Epithelial cell of prostate (primary cell): ENCODE measurements at regions not wholly inside any gene's neighbourhood (a gene's known extent, or its start where the extent isn't known, plus 50 kb on each side); places are given as distances from the start of the nearest gene placed in this dataset.

ENCODE experiments used
- DNase-seq: peaks from one replicate; pipeline ENCODE4 v3.0.0-alpha.2; 2011; ENCODE audit warnings: low read depth, low spot score
- H3K27ac ChIP-seq: fragments of 450-650 bp; 2 replicates; pipeline ENCODE4 v1.5.1; 2017; ENCODE audit warnings: mild to moderate bottlenecking

GRCh38 chr7:119329715-119330114 lies 943.3 kb upstream of the KCND2 start:
- no peak for DNase-seq
- H3K27ac ChIP-seq = no peak overlapping the region

GRCh38 chr7:119335405-119335804 lies 937.6 kb upstream of the KCND2 start:
- no peak for DNase-seq
- H3K27ac ChIP-seq = no peak overlapping the region

GRCh38 chr7:119341822-119342221 lies 931.2 kb upstream of the KCND2 start:
- DNase-seq = no peak
- no peak overlapping the region for H3K27ac ChIP-seq

GRCh38 chr7:119343289-119343688 lies 929.7 kb upstream of the KCND2 start:
- no peak for DNase-seq
- H3K27ac ChIP-seq = no peak overlapping the region

- no peak for DNase-seq
- no peak overlapping the region for H3K27ac ChIP-seq
These were observed 928.5 kb upstream of the KCND2 start for GRCh38 chr7:119344466-119344865.

DNA sequence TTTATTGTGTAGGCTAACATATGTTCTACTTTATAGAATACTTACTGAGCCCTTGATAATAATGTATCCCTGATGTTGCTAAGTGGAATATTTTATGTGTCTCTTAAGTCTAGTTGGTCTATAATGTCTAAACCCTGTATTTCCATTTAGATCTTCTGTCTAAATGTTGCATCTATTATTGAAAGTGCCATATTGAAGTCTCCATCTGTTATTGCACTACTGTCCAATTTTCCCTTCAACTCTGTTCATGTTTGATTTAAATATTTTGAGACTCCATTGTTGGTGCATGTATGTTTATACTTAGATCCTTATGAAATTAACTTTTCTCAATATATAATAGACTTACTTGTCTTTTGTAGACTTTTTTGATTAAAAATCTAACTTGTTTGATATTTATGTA lies 924.5 kb upstream of the KCND2 start:
- no peak overlapping the region for H3K27ac ChIP-seq
- DNase-seq = no peak

DNA sequence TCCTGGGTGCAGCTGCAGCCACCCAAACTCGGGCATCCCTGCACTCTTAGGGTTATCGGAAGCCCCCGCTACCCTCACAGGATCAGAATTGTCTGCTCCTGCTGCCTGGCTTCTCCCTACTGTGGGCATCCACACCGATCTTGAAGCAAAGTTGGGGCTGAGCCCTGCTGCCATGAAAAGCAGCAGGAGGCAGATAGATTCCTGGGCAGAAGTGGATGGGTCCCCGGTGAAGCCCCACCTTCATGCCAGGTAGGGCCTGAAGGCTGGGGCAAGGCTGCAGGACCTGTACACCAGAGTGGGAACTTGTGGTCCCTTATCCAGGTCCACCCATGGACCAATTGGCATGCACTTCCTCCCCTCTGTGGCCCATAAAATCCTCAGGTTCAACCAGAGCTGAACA lies 922.6 kb upstream of the KCND2 start:
- H3K27ac ChIP-seq = no peak overlapping the region
- DNase-seq = no peak

DNA sequence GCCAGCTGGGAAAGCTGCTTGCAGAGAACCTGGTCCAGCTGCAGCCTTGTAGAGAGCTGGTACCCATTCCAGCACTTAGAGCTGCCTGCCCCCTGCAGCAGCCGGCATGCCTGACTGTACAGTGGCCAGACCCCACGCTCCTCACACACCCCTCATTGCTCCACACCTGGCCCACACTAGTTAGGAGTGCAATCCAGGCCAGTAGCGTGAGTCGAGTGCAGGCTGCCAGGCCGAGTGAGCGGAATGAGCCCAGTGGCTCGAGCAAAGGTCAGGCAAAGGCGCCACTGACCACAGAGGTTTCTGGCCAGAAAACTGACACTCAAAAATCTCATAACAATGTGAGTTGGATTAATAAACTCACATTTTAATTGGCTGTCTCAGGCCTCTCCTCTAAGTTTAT lies 921.7 kb upstream of the KCND2 start:
- no peak for DNase-seq
- no peak overlapping the region for H3K27ac ChIP-seq

DNA sequence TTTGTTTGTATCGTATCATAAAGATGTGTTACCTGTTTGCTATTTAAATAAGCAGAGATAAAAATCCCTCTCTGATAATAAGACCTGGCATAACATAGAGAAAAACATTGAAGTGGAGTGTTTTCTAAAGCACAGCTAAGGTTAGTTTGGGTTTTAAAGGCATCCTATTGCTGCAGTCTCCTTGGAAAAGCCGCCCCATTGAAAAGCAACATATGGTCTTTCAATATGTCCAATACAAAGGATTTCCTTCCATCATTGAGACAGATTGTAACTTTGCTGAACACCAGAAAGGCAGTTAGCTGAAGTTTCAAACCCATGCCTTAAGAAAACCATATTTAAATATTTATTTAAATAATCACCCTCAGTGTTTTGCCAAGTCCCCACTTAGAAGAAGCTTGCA lies 898.5 kb upstream of the KCND2 start:
- no peak overlapping the region for H3K27ac ChIP-seq
- no peak for DNase-seq

DNA sequence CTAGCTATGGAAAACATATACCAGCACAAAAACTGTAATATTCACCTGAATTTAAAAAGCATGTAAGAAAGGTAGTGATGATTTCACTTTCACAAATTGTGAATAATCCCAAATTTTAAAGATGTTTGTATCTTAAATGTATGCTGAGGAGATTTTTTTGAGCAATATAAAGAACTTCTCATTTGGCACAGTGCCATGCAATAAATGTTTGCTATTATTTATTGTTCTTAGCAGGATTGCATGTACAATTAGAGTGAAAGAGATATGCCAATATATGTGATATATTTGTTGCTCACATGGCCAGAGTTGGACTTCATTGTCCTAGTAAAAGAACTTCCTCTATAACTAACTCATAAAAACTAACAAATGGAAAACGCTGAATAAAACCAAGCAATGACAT lies 895.1 kb upstream of the KCND2 start:
- no peak for DNase-seq
- no peak overlapping the region for H3K27ac ChIP-seq

- no peak overlapping the region for H3K27ac ChIP-seq
- no peak for DNase-seq
These were observed 890.2 kb upstream of the KCND2 start for GRCh38 chr7:119382726-119383125.

GRCh38 chr7:119395024-119395423 lies 878.0 kb upstream of the KCND2 start:
- H3K27ac ChIP-seq = no peak overlapping the region
- no peak for DNase-seq

- no peak for DNase-seq
- H3K27ac ChIP-seq = no peak overlapping the region
These were observed 875.8 kb upstream of the KCND2 start for GRCh38 chr7:119397156-119397555.

DNA sequence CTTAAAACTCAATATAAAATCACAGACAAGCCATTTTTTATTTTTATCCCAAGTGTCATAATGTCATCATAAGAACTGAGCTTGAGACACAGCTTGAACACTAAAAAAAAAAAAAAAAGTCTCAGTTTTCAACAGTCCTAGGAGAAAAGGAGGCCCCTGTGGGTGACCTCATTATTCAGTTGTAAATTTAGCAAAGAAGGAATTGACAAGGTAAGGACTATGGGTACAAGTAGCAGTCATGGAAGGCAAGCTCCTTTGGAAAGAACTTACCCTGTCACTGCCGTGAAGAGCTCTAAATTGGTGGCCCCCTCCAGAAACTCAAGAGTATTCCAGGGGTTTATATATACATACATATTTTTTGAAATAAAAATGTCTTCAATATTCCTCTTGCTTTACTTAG lies 864.4 kb upstream of the KCND2 start:
- H3K27ac ChIP-seq = no peak overlapping the region
- DNase-seq = no peak

GRCh38 chr7:119413314-119413805 lies 859.6 kb upstream of the KCND2 start:
- DNase-seq = no peak
- no peak overlapping the region for H3K27ac ChIP-seq

GRCh38 chr7:119415682-119416081 lies 857.3 kb upstream of the KCND2 start:
- DNase-seq = no peak
- H3K27ac ChIP-seq = no peak overlapping the region

- no peak overlapping the region for H3K27ac ChIP-seq
- DNase-seq = no peak
These were observed 851.3 kb upstream of the KCND2 start for GRCh38 chr7:119421657-119422056.

DNA sequence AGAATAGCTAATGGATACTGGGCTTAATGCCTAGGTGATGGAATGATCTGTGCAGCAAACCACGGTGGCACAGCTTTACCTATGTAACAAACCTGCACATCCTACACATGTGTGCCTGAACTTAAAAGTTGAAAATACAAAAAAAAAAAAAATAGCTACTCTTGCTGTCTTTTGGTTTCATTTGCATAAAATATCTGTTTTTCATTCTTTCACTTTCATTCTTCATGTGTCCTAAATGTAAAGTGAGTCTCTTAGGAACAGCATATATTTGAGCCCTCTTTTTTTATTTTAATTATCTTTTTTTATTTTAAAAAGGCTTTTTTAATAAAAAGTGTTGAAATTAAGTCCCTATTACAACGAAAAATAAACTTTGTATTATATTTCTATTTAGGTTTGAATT lies 836.1 kb upstream of the KCND2 start:
- no peak overlapping the region for H3K27ac ChIP-seq
- DNase-seq = no peak

DNA sequence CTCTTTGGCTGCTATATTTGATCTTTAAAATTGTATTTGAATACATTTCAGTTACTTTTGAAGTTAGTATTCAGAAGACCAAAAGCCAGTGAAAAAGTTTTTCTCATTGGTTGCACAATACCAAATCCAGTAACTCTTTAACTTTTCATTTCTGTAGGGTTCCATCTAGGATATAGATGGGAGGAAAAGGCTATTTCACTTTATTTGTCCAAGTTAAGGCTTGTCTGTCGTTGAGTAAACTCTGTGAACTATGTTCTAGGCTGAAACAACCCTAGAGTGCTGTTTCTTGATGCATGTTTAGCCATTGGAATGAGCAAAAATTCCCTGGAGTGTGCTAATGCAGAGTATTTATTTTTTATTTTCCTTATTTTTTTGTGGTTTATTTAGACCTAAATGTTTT lies 834.7 kb upstream of the KCND2 start:
- no peak for DNase-seq
- H3K27ac ChIP-seq = no peak overlapping the region

- no peak for DNase-seq
- no peak overlapping the region for H3K27ac ChIP-seq
These were observed 833.8 kb upstream of the KCND2 start for GRCh38 chr7:119439192-119439591.

DNA sequence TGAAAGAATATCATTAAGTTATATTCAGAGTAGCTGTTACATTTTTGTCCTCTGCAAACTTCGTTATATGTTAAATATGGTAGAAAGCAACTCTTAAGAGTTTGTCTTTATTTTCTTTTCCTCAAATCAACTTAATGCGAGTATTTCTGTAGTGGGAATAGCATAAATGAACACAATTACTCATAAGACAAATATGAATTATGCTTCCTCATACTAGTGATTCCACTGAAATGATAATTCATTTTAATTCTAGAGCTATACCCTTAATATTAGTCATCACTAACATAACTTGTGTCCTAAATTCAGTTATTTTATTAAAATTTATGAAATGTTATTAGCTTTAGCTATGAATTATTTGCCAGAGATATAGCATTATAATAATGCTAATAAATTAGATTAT lies 820.6 kb upstream of the KCND2 start:
- H3K27ac ChIP-seq = no peak overlapping the region
- DNase-seq = no peak

- no peak for DNase-seq
- no peak overlapping the region for H3K27ac ChIP-seq
These were observed 807.1 kb upstream of the KCND2 start for GRCh38 chr7:119465798-119466305.
